IMR-90 (cell line): ENCODE measurements at regions not wholly inside any gene's neighbourhood (a gene's known extent, or its start where the extent isn't known, plus 50 kb on each side); places are given as distances from the start of the nearest gene placed in this dataset.

Experiments
- ATAC-seq: fragments of 200-7000 bp; cut with Tn5 transposase; 2 replicates; pipeline ENCODE4 v1.9.1; 2020; ENCODE audit warnings: low read depth, mild to moderate bottlenecking, moderate library complexity
- BruUV-seq: library from RNA; stranded (reverse); fragments of 400-500 nt; replicated peaks from 2 replicates; lab custom pipeline; 2021; lab: Mats Ljungman, UMichigan
- CTCF ChIA-PET: fragments of 300-600 bp; formaldehyde crosslinking; extraction: SDS; loops from one replicate; lab custom pipeline; 2021; ENCODE audit warnings: antibody characterized with exemption; lab: Yijun Ruan, JAX
- POLR2A ChIA-PET: fragments of 300-600 bp; sonication (Branson Sonifier 250); formaldehyde crosslinking; loops from one replicate; lab custom pipeline; 2022; ENCODE audit warnings: antibody characterized with exemption; ENCODE audit not compliant: unreplicated experiment; lab: Charles Lee
- DNase-seq: peaks from one replicate; pipeline ENCODE4 v3.0.0; 2013
- H2AFZ ChIP-seq: replicated peaks from 2 replicates; pipeline ENCODE3; 2013; ENCODE audit warnings: low read length, mild to moderate bottlenecking; ENCODE audit not compliant: poor library complexity
- H2AK5ac ChIP-seq: 2 replicates; pipeline ENCODE4 v1.6.1; 2013; ENCODE audit warnings: low read depth, low read length, inconsistent platforms
- H2AK9ac ChIP-seq: replicated peaks from 2 replicates; pipeline ENCODE3; 2013; ENCODE audit warnings: mild to moderate bottlenecking, low read depth, low read length, moderate library complexity; ENCODE audit not compliant: poor library complexity
- H2BK120ac ChIP-seq: 2 replicates; pipeline ENCODE4 v1.6.1; 2013; ENCODE audit warnings: low read depth, low read length, inconsistent platforms
- H2BK15ac ChIP-seq: 3 replicates; pipeline ENCODE4 v1.6.1; 2013; ENCODE audit warnings: low read depth, low read length, inconsistent platforms
- H2BK20ac ChIP-seq: 2 replicates; pipeline ENCODE4 v1.6.1; 2013; ENCODE audit warnings: low read depth, mild to moderate bottlenecking, inconsistent platforms, low read length, moderate library complexity
- H2BK5ac ChIP-seq: 2 replicates; pipeline ENCODE4 v1.6.1; 2013; ENCODE audit warnings: mild to moderate bottlenecking, low read depth, low read length, inconsistent platforms; ENCODE audit not compliant: poor library complexity, severe bottlenecking
- H3K14ac ChIP-seq: replicated peaks from 2 replicates; pipeline ENCODE4 v1.6.1; 2013; ENCODE audit warnings: low read depth, low read length, inconsistent platforms
- H3K18ac ChIP-seq: 2 replicates; pipeline ENCODE4 v1.6.1; 2013; ENCODE audit warnings: low read depth, low read length, control low read depth
- H3K23ac ChIP-seq: 2 replicates; pipeline ENCODE4 v1.6.1; 2013; ENCODE audit warnings: low read depth, low read length, inconsistent platforms
- H3K27ac ChIP-seq: 2 replicates; pipeline ENCODE4 v1.5.1; 2013; ENCODE audit warnings: mild to moderate bottlenecking, control low read depth, low read length; ENCODE audit not compliant: insufficient read depth
- H3K27me3 ChIP-seq: 2 replicates; pipeline ENCODE4 v1.6.1; 2013; ENCODE audit warnings: low read length; ENCODE audit not compliant: control insufficient read depth, insufficient read depth
- H3K36me3 ChIP-seq: 2 replicates; pipeline ENCODE4 v1.6.1; 2013; ENCODE audit warnings: low read length, mixed read lengths; ENCODE audit not compliant: control insufficient read depth, insufficient read depth
- H3K4ac ChIP-seq: 2 replicates; pipeline ENCODE4 v1.6.1; 2013; ENCODE audit warnings: low read depth, low read length, inconsistent platforms
- H3K4me1 ChIP-seq: 2 replicates; pipeline ENCODE4 v1.6.1; 2013; ENCODE audit warnings: low read length, mixed read lengths; ENCODE audit not compliant: control insufficient read depth, insufficient read depth
- H3K4me2 ChIP-seq: 2 replicates; pipeline ENCODE4 v1.6.1; 2013; ENCODE audit warnings: low read depth, mild to moderate bottlenecking, control low read depth, low read length, moderate library complexity
- H3K4me3 ChIP-seq: 2 replicates; pipeline ENCODE4 v1.5.1; 2013; ENCODE audit warnings: low read depth, mild to moderate bottlenecking, control low read depth, low read length, moderate library complexity; ENCODE audit not compliant: insufficient read depth
- H3K56ac ChIP-seq: 2 replicates; pipeline ENCODE4 v1.6.1; 2013; ENCODE audit warnings: low read length, inconsistent platforms; ENCODE audit not compliant: insufficient read depth; ENCODE audit errors: extremely low read depth
- H3K79me1 ChIP-seq, 2 experiments: 2 replicates each; pipeline ENCODE4 v1.6.1; 2013; ENCODE audit warnings: low read length in 2 of 2, inconsistent platforms in 1 of 2, low read depth in 1 of 2
- H3K9ac ChIP-seq: 2 replicates; pipeline ENCODE4 v1.6.1; 2013; ENCODE audit warnings: low read depth, low read length, control low read depth
- H3K9me1 ChIP-seq: 2 replicates; pipeline ENCODE4 v1.6.1; 2013; ENCODE audit warnings: low read length, inconsistent platforms; ENCODE audit not compliant: insufficient read depth
- H3K9me3 ChIP-seq: 2 replicates; pipeline ENCODE4 v1.6.1; 2013; ENCODE audit warnings: low read length; ENCODE audit not compliant: control insufficient read depth, insufficient read depth
- H4K20me1 ChIP-seq: 2 replicates; pipeline ENCODE4 v1.6.1; 2013; ENCODE audit warnings: low read length, inconsistent platforms; ENCODE audit not compliant: insufficient read depth
- H4K5ac ChIP-seq: 2 replicates; pipeline ENCODE4 v1.6.1; 2013; ENCODE audit warnings: mild to moderate bottlenecking, low read depth, low read length, control low read depth
- H4K8ac ChIP-seq, 2 experiments: 2 replicates each; pipeline ENCODE4 v1.6.1; 2013; ENCODE audit warnings: low read depth in 2 of 2, low read length in 2 of 2, control low read depth in 1 of 2, inconsistent platforms in 1 of 2
- H4K91ac ChIP-seq: 2 replicates; pipeline ENCODE4 v1.6.1; 2013; ENCODE audit warnings: low read depth, low read length, inconsistent platforms; ENCODE audit not compliant: insufficient read depth
- BHLHE40 ChIP-seq: fragments of 150-350 bp; IDR thresholded peaks from 2 replicates; pipeline ENCODE4 v1.6.1; 2016; ENCODE audit warnings: mild to moderate bottlenecking, low read depth, low read length
- CEBPB ChIP-seq: IDR thresholded peaks from 2 replicates; pipeline ENCODE4 v1.6.1; 2012; ENCODE audit warnings: low read depth, low read length, improper control_type of control experiment
- FOS ChIP-seq: fragments of 150-350 bp; IDR thresholded peaks from 2 replicates; pipeline ENCODE4 v1.6.1; 2016; ENCODE audit warnings: low read depth, low read length
- MAFK ChIP-seq: IDR thresholded peaks from 2 replicates; pipeline ENCODE4 v1.6.1; 2012; ENCODE audit warnings: low read depth, low read length, improper control_type of control experiment
- MAZ ChIP-seq: IDR thresholded peaks from 2 replicates; pipeline ENCODE4 v1.6.1; 2012; ENCODE audit warnings: low read depth, mild to moderate bottlenecking, low read length, improper control_type of control experiment, moderate library complexity, borderline replicate concordance
- MXI1 ChIP-seq: IDR thresholded peaks from 2 replicates; pipeline ENCODE4 v1.6.1; 2012; ENCODE audit warnings: low read depth, mild to moderate bottlenecking, low read length, moderate library complexity, borderline replicate concordance
- NFE2L2 ChIP-seq: fragments of 150-350 bp; IDR thresholded peaks from 2 replicates; pipeline ENCODE4 v1.6.1; 2016; ENCODE audit warnings: low read depth, mild to moderate bottlenecking, low read length
- POLR2A ChIP-seq: IDR thresholded peaks from 2 replicates; pipeline ENCODE4 v1.6.1; 2012; ENCODE audit warnings: mild to moderate bottlenecking, low read depth, low read length
- RAD21 ChIP-seq: IDR thresholded peaks from 2 replicates; pipeline ENCODE4 v1.6.1; 2012; ENCODE audit warnings: low read length, improper control_type of control experiment
- RCOR1 ChIP-seq: IDR thresholded peaks from 2 replicates; pipeline ENCODE4 v1.6.1; 2012; ENCODE audit warnings: mild to moderate bottlenecking, low read length, improper control_type of control experiment; ENCODE audit not compliant: insufficient replicate concordance
- RFX5 ChIP-seq: IDR thresholded peaks from 2 replicates; pipeline ENCODE4 v1.8.0; 2012; ENCODE audit warnings: low read depth, mild to moderate bottlenecking, low read length, moderate library complexity
- SMC3 ChIP-seq: fragments of 150-350 bp; IDR thresholded peaks from 2 replicates; pipeline ENCODE4 v1.6.1; 2016; ENCODE audit warnings: low read depth, mild to moderate bottlenecking, antibody characterized with exemption, low read length, moderate library complexity
- WGBS, 2 experiments: methylation state at CpG; one replicate each; pipeline versions ENCODE4 v1.1.5 to v1.1.7; 2013; ENCODE audit warnings: missing lambda C conversion rate in 2 of 2; ENCODE audit not compliant: insufficient read length in 1 of 2; ENCODE audit errors: extremely low coverage in 2 of 2; 5-methylcytosine and 5-hydroxymethylcytosine counted together
- dilution Hi-C: fragments of 300-500 bp; cut with HindIII; formaldehyde crosslinking; loops from one replicate; pipeline ENCODE4 v1.14.3; 2018; ENCODE audit warnings: low sequenced_read_pairs; ENCODE audit not compliant: unreplicated experiment
- in situ Hi-C: fragments of 300-500 bp; cut with MboI; formaldehyde crosslinking; loops from 3 replicates; pipeline ENCODE4 v1.14.3; 2019; ENCODE audit warnings: low sequenced_read_pairs, inconsistent platforms, mixed read lengths
- intact Hi-C: fragments of 100-400 bp; cut with micrococcal nuclease; formaldehyde crosslinking; loops from 2 replicates; pipeline ENCODE4 v1.10.0; 2022

GRCh38 chr12:25882266-25882665 is 76.2 kb upstream of the RASSF8 start:
- ChIA-PET CTCF (no interaction called here), POLR2A (no interaction called here)
- Histone ChIP-seq H2BK15ac (no peak overlapping the region), H3K14ac (no peak overlapping the region), H3K56ac (no peak overlapping the region), H3K36me3 (no peaks in the 10 kb centered on the region), H3K4ac (no peak overlapping the region), H3K9me1 (no peaks in the 10 kb centered on the region), H2BK5ac (no peak overlapping the region), H4K8ac (no peak overlapping the region), H4K91ac (no peak overlapping the region), H3K4me1 (no peaks in the 10 kb centered on the region), H2BK120ac (no peak overlapping the region), H3K9me3 (no peaks in the 10 kb centered on the region), H3K27me3 (no peaks in the 10 kb centered on the region), H3K9ac (no peak overlapping the region), H2BK20ac (no peak overlapping the region), H3K4me2 (no peak overlapping the region), H3K27ac (no peak overlapping the region), H4K20me1 (no peaks in the 10 kb centered on the region), H3K4me3 (no peak overlapping the region), H3K18ac (no peak overlapping the region), H2AK9ac (no peak overlapping the region), H4K5ac (no peak overlapping the region), H3K79me1 (no peaks in the 10 kb centered on the region), H2AFZ (no peak overlapping the region), H2AK5ac (no peak overlapping the region), H3K23ac (no peak overlapping the region)
- no peak for ATAC-seq
- intact Hi-C loops: no loop called here
- dilution Hi-C loops: no loop called here
- no CpG with 5 or more reads among the region's 1 CpG for WGBS, 2 experiments
- TF ChIP-seq RFX5 (no peak), RAD21 (no peak), RCOR1 (no peak), FOS (no peak), NFE2L2 (no peak), SMC3 (no peak), MXI1 (no peak), MAZ (no peak), BHLHE40 (no peak), POLR2A (no peak), CEBPB (no peak), MAFK (no peak)
- in situ Hi-C loops: no loop called here
- no peak for DNase-seq
- BruUV-seq: no TSS peak
